ENCODE measurements at regions not wholly inside any gene's neighbourhood (a gene's known extent, or its start where the extent isn't known, plus 50 kb on each side); places are given as distances from the start of the nearest gene placed in this dataset.

- intact Hi-C loops (cut with DNase I) = no loop called here
- H3K27ac ChIP-seq = no peak overlapping the region
- H3K4me1 ChIP-seq = peaks cover 0 to 4% (median 0%) of the 10 kb centered on the region in 12 donors
- H3K36me3 ChIP-seq = no peaks in the 10 kb centered on the region
- no peaks in the 10 kb centered on the region for H3K27me3 ChIP-seq
- WGBS, 4 donors = 91 to 99% (median 96%) methylated on average over 1 of the region's 1 CpG
- no peak overlapping the region for H3K4me3 ChIP-seq
- DNase-seq (no peak), ATAC-seq (no peak)
- TF ChIP-seq CTCF (IDR thresholded peaks at IDR 0.05) (no peak), POLR2A (IDR thresholded peaks at IDR 0.05) (no peak)
- peaks cover 0 to 25% (median 0%) of the 10 kb centered on the region in 12 donors for H3K9me3 ChIP-seq
Measured at GRCh38 chr2:186330050-186330449, 156.0 kb upstream of the ZC3H15 start.

GRCh38 chr2:186339716-186340115 is 146.3 kb upstream of the ZC3H15 start:
- DNase-seq (no peak), ATAC-seq (no peak)
- Histone ChIP-seq H3K27me3 (no peaks in the 10 kb centered on the region), H3K36me3 (no peaks in the 10 kb centered on the region), H3K4me1 (no peaks in the 10 kb centered on the region), H3K27ac (no peak overlapping the region), H3K9me3 (peaks cover 0 to 12% (median 0%) of the 10 kb centered on the region in 12 donors), H3K4me3 (no peak overlapping the region)
- 89 to 92% (median 91%) methylated on average over 1 of the region's 1 CpG for WGBS, 4 donors
- TF ChIP-seq CTCF (IDR thresholded peaks at IDR 0.05) = no peak
- no peak for TF ChIP-seq POLR2A (IDR thresholded peaks at IDR 0.05)
- intact Hi-C loops (cut with DNase I) = no loop called here

GRCh38 chr2:186342029-186342428 is 144.0 kb upstream of the ZC3H15 start:
- Histone ChIP-seq H3K27ac (no peak overlapping the region), H3K27me3 (no peaks in the 10 kb centered on the region), H3K36me3 (no peaks in the 10 kb centered on the region), H3K9me3 (peaks cover 0 to 12% (median 0%) of the 10 kb centered on the region in 12 donors), H3K4me3 (no peak overlapping the region), H3K4me1 (peaks cover 0 to 12% (median 0%) of the 10 kb centered on the region in 12 donors)
- no peak for ATAC-seq
- intact Hi-C loops (cut with DNase I) = no loop called here
- no peak for DNase-seq
- TF ChIP-seq POLR2A (IDR thresholded peaks at IDR 0.05) (no peak), CTCF (IDR thresholded peaks at IDR 0.05) (no peak)
- WGBS, 4 donors = 94 to 97% (median 95%) methylated on average over 1 of the region's 1 CpG

GRCh38 chr2:186345745-186346144 is 140.3 kb upstream of the ZC3H15 start:
- Histone ChIP-seq H3K4me1 (peaks cover 0 to 40% (median 10%) of the 10 kb centered on the region in 12 donors), H3K27me3 (no peaks in the 10 kb centered on the region), H3K9me3 (no peaks in the 10 kb centered on the region), H3K4me3 (no peak overlapping the region), H3K27ac (no peak overlapping the region), H3K36me3 (no peaks in the 10 kb centered on the region)
- ATAC-seq = no peak
- no peak for DNase-seq
- TF ChIP-seq POLR2A (IDR thresholded peaks at IDR 0.05) = no peak
- TF ChIP-seq CTCF (IDR thresholded peaks at IDR 0.05) = no peak
- intact Hi-C loops (cut with DNase I) = no loop called here
- 71 to 81% (median 77%) methylated on average over 5 of the region's 5 CpGs for WGBS, 4 donors
